22Rv1 (cell line): ENCODE measurements at regions not wholly inside any gene's neighbourhood (a gene's known extent, or its start where the extent isn't known, plus 50 kb on each side); places are given as distances from the start of the nearest gene placed in this dataset.

Experiments
- CTCF ChIP-seq: fragments of 450-650 bp; IDR thresholded peaks from 2 replicates; pipeline ENCODE4 v1.5.1; 2017; ENCODE audit warnings: mild to moderate bottlenecking
- ZFX ChIP-seq: fragments of 450-650 bp; IDR thresholded peaks from 2 replicates; pipeline ENCODE4 v1.6.1; 2017; ENCODE audit warnings: antibody characterized with exemption, borderline replicate concordance

DNA sequence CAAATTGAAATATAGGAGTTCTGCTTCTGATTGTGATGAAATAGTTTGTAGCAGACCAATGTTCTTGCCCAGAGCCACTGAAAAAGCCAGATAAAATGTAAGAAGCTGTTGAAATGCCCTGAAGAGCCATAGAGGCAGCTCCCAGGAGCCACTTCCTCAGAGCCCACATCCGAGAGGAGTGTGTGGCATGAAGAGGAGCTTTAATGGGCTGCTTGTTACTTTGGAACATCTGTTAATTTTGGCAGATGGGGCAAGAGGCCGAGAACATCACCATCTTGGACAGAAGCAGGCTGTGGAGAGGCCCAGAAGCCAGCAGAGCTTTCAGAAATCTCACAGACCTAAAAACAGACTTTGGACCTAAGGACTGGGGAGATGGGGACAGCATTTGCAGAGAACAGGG lies 370.8 kb downstream of the GADD45G start:
- TF ChIP-seq CTCF = no peak
- TF ChIP-seq ZFX = no peak
